ENCODE measurements at regions not wholly inside any gene's neighbourhood (a gene's known extent, or its start where the extent isn't known, plus 50 kb on each side); places are given as distances from the start of the nearest gene placed in this dataset.

GRCh38 chr6:28774292-28775051 lies 149.3 kb downstream of the TRIM27 start:
- DNase-seq (ENCODE audit: low read depth), result no peak
- no peaks in the 10 kb centered on the region for H3K36me3 ChIP-seq (ENCODE audit: control insufficient read depth, insufficient read depth, low read length)
- TF ChIP-seq CTCF (IDR thresholded peaks at IDR 0.05; ENCODE audit: insufficient read depth, low read length, poor library complexity, severe bottlenecking), result no peak
- H3K4me3 ChIP-seq (ENCODE audit: low read depth, low read length), result no peak overlapping the region
- H3K27me3 ChIP-seq (ENCODE audit: control insufficient read depth, insufficient read depth, low read length), result peaks cover 82% of the 10 kb centered on the region

GRCh38 chr6:28775052-28775376 lies 148.8 kb downstream of the TRIM27 start:
- H3K27me3 ChIP-seq (ENCODE audit: control insufficient read depth, insufficient read depth, low read length), result peaks cover 85% of the 10 kb centered on the region
- no peak overlapping the region for H3K4me3 ChIP-seq (ENCODE audit: low read depth, low read length)
- no peaks in the 10 kb centered on the region for H3K36me3 ChIP-seq (ENCODE audit: control insufficient read depth, insufficient read depth, low read length)

GRCh38 chr6:28775405-28776129 lies 148.2 kb downstream of the TRIM27 start:
- no peaks in the 10 kb centered on the region for H3K36me3 ChIP-seq (ENCODE audit: control insufficient read depth, insufficient read depth, low read length)
- no peak overlapping the region for H3K4me3 ChIP-seq (ENCODE audit: low read depth, low read length)
- no peak for TF ChIP-seq CTCF (IDR thresholded peaks at IDR 0.05; ENCODE audit: insufficient read depth, low read length, poor library complexity, severe bottlenecking)
- H3K27me3 ChIP-seq (ENCODE audit: control insufficient read depth, insufficient read depth, low read length), result peaks cover 82% of the 10 kb centered on the region
- DNase-seq (ENCODE audit: low read depth), result no peak

More at GRCh38 chr6:28775052-28775376, 148.8 kb downstream of the TRIM27 start:
- DNase-seq (ENCODE audit: low read depth), result no peak
- no peak for TF ChIP-seq CTCF (IDR thresholded peaks at IDR 0.05; ENCODE audit: insufficient read depth, low read length, poor library complexity, severe bottlenecking)

GRCh38 chr6:28776269-28777146 lies 147.3 kb downstream of the TRIM27 start:
- TF ChIP-seq CTCF (IDR thresholded peaks at IDR 0.05; ENCODE audit: insufficient read depth, low read length, poor library complexity, severe bottlenecking), result no peak
- Histone ChIP-seq H3K4me3 (ENCODE audit: low read depth, low read length) (no peak overlapping the region), H3K27me3 (ENCODE audit: control insufficient read depth, insufficient read depth, low read length) (peaks cover 75% of the 10 kb centered on the region)

GRCh38 chr6:28777147-28777461 lies 146.7 kb downstream of the TRIM27 start:
- Histone ChIP-seq H3K4me3 (ENCODE audit: low read depth, low read length) (no peak overlapping the region), H3K36me3 (ENCODE audit: control insufficient read depth, insufficient read depth, low read length) (no peaks in the 10 kb centered on the region), H3K27me3 (ENCODE audit: control insufficient read depth, insufficient read depth, low read length) (peaks cover 75% of the 10 kb centered on the region)
- DNase-seq (ENCODE audit: low read depth), result no peak
- TF ChIP-seq CTCF (IDR thresholded peaks at IDR 0.05; ENCODE audit: insufficient read depth, low read length, poor library complexity, severe bottlenecking), result no peak

More at GRCh38 chr6:28776269-28777146, 147.3 kb downstream of the TRIM27 start:
- no peaks in the 10 kb centered on the region for H3K36me3 ChIP-seq (ENCODE audit: control insufficient read depth, insufficient read depth, low read length)
- DNase-seq (ENCODE audit: low read depth), result no peak

Measured in kidney epithelial cell (primary cell).